ENCODE measurements at regions not wholly inside any gene's neighbourhood (a gene's known extent, or its start where the extent isn't known, plus 50 kb on each side); places are given as distances from the start of the nearest gene placed in this dataset.

GRCh38 chr6:167762259-167762962 is 64.3 kb upstream of the AFDN start (continued):
- TF ChIP-seq, protein P1, sequence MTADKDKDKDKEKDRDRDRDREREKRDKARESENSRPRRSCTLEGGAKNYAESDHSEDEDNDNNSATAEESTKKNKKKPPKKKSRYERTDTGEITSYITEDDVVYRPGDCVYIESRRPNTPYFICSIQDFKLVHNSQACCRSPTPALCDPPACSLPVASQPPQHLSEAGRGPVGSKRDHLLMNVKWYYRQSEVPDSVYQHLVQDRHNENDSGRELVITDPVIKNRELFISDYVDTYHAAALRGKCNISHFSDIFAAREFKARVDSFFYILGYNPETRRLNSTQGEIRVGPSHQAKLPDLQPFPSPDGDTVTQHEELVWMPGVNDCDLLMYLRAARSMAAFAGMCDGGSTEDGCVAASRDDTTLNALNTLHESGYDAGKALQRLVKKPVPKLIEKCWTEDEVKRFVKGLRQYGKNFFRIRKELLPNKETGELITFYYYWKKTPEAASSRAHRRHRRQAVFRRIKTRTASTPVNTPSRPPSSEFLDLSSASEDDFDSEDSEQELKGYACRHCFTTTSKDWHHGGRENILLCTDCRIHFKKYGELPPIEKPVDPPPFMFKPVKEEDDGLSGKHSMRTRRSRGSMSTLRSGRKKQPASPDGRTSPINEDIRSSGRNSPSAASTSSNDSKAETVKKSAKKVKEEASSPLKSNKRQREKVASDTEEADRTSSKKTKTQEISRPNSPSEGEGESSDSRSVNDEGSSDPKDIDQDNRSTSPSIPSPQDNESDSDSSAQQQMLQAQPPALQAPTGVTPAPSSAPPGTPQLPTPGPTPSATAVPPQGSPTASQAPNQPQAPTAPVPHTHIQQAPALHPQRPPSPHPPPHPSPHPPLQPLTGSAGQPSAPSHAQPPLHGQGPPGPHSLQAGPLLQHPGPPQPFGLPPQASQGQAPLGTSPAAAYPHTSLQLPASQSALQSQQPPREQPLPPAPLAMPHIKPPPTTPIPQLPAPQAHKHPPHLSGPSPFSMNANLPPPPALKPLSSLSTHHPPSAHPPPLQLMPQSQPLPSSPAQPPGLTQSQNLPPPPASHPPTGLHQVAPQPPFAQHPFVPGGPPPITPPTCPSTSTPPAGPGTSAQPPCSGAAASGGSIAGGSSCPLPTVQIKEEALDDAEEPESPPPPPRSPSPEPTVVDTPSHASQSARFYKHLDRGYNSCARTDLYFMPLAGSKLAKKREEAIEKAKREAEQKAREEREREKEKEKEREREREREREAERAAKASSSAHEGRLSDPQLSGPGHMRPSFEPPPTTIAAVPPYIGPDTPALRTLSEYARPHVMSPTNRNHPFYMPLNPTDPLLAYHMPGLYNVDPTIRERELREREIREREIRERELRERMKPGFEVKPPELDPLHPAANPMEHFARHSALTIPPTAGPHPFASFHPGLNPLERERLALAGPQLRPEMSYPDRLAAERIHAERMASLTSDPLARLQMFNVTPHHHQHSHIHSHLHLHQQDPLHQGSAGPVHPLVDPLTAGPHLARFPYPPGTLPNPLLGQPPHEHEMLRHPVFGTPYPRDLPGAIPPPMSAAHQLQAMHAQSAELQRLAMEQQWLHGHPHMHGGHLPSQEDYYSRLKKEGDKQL (CRISPR knock-in tag; IDR thresholded peaks at IDR 0.05; ENCODE audit: low read depth), result peak; percentile 82; the same call in 1 of the 2 replicates
- no peak for TF ChIP-seq ETV6 (CRISPR knock-in tag; conservative IDR thresholded peaks at IDR 0.05)
- TF ChIP-seq ISX (CRISPR knock-in tag; conservative IDR thresholded peaks at IDR 0.05), result no peak
- TF ChIP-seq KDM1A (CRISPR knock-in tag; IDR thresholded peaks at IDR 0.05), result no peak
- TF ChIP-seq SNAPC5 (CRISPR knock-in tag; IDR thresholded peaks at IDR 0.05; ENCODE audit: borderline replicate concordance), result no peak
- TF ChIP-seq ELF3 (CRISPR knock-in tag; IDR thresholded peaks at IDR 0.05), result peak; percentile 80
- peak; percentile 68; the same call in 1 of the 2 replicates for TF ChIP-seq DMAP1 (CRISPR knock-in tag; IDR thresholded peaks at IDR 0.05)
- TF ChIP-seq ZNF12 (CRISPR knock-in tag; IDR thresholded peaks at IDR 0.05), result 0 out of 2 replicates have a peak, but pooled peaks have one; percentile 61
- TF ChIP-seq NFAT5 (CRISPR knock-in tag; IDR thresholded peaks at IDR 0.05), result no peak
- peak in 1 of 2 experiments; percentile 29; a peak in 1 of 4 replicates for TF ChIP-seq NR2F1 (CRISPR knock-in tag; IDR thresholded peaks at IDR 0.05)
- TF ChIP-seq NAIF1 (CRISPR knock-in tag; IDR thresholded peaks at IDR 0.05; ENCODE audit: borderline replicate concordance), result no peak
- TF ChIP-seq, protein P2, sequence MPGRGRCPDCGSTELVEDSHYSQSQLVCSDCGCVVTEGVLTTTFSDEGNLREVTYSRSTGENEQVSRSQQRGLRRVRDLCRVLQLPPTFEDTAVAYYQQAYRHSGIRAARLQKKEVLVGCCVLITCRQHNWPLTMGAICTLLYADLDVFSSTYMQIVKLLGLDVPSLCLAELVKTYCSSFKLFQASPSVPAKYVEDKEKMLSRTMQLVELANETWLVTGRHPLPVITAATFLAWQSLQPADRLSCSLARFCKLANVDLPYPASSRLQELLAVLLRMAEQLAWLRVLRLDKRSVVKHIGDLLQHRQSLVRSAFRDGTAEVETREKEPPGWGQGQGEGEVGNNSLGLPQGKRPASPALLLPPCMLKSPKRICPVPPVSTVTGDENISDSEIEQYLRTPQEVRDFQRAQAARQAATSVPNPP (CRISPR knock-in tag; IDR thresholded peaks at IDR 0.05), result 0 out of 2 replicates have a peak, but pooled peaks have one; percentile 66
- no peak for TF ChIP-seq IKZF1 (IDR thresholded peaks at IDR 0.05)
- no peak for TF ChIP-seq HIVEP1 (CRISPR knock-in tag; IDR thresholded peaks at IDR 0.05)
- peak; percentile 98 for TF ChIP-seq FOXP4 (CRISPR knock-in tag; IDR thresholded peaks at IDR 0.05)
- no peak for TF ChIP-seq HMGA1 (CRISPR knock-in tag; conservative IDR thresholded peaks at IDR 0.05)
